NCI-H2029 treated with DMSO at 0.1 percent for 48 hours (cell line): ENCODE measurements at regions not wholly inside any gene's neighbourhood (a gene's known extent, or its start where the extent isn't known, plus 50 kb on each side); places are given as distances from the start of the nearest gene placed in this dataset.

Experiments
- DNase-seq: peaks from one replicate; lab custom pipeline; 2025; lab: John Stamatoyannopoulos, UW

DNA sequence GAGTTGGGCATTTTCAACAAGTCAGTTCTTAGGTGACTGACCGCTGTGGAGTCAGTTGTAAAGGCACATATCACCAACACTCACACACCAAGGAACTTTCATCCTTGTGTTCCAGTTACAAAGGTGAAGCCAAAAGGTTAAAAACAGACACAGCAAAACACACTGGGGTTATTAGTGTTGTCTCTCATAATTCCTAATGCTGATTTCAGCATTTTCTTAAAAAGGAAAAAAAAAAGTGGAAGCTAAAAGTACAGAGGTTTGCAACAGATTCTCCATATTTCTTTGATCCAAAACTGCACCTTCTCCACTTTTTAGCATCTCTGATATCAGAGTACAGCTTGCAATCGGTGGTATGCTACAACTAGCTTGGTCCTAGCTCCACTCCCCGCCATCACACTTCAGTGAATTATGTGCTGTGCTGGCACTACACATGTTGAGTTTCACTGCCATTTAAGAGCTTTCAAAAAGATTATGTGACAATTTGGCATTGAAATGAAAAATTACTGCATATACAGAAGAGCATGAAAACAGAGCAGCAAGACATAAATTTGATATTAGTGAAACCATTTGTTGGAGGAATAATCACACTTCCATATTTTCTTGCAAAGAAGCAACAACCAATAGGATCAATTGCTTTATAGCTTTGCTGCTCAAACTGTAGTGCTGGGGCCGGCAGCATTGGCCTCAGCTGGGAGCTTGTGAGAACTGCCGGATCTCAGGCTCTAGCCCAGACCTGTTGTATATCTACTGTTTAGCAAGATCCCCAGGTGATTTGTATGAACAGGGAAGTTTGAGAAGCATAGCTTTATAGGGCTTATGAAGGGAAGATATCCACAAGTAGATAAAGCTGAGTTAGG lies 62.3 kb upstream of the DAPL1 start:
- no peak for DNase-seq

DNA sequence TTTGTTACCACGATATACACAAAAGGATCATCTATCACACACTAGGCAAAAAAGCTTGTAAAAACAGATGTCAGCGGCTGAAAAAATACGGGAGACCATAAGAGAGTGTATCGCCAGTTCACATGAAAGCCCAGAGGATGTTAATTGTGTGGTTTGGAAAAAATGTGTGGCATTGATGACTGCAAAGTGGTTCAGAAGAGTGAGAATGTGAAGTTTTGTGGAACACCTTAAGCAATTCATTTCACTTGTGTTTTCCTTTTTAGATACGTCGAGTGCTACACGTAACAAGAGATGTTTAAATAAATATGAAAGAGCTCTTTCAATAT lies 61.7 kb upstream of the DAPL1 start:
- DNase-seq = no peak

DNA sequence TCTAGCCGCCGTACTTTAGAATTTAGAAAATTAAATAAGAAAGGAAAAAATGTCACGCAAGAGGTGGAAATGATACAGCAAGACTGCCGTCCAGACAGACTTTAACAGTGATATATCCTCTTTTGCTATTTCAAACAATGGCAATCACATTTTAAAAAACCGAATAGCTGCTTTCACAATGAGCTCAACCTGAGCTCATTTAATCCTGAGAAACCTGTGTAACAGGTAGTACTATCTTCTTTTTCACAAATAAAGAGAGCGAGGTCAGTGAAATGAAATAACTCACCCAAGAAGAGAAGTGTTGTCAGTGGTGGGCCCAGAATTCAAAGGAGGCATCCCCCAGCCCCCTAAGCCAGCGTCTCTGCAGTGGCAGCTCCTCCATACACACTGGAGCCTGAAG lies 60.7 kb upstream of the DAPL1 start:
- no peak for DNase-seq

DNA sequence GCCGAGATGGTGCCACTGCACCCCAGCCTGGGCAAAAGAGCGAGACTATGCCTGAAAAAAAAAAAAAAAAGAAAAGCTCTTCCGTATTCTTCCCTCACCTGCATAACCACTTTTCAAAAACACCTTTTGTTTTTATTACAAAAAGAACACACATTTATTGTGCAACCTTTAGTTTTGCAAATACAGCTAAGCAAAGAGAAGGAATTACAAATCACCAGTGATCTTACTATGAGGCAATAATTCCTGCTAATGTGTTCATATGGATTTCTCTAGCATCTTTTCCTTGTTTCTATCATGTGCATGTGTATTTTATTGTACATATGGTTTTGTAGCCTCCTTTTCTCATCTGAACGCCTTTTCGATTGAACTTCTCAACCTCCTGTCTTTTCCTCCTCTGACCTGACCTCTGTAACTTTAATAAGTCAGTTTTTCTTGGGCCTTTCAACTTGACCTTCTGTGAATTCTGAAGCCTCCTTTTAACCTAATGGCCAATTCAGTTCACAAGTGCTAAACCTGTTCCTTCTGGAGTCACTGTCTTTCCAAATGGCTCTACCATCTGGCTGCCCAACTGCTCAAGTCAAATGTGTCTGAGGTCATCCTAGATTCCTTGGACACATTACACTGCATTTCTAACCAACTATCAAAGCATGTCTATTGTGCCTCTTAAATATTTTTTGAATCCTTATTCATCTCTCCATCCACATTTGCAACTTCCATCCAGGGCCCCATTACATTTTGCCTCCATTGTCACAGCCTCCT lies 59.1 kb upstream of the DAPL1 start:
- DNase-seq = no peak

DNA sequence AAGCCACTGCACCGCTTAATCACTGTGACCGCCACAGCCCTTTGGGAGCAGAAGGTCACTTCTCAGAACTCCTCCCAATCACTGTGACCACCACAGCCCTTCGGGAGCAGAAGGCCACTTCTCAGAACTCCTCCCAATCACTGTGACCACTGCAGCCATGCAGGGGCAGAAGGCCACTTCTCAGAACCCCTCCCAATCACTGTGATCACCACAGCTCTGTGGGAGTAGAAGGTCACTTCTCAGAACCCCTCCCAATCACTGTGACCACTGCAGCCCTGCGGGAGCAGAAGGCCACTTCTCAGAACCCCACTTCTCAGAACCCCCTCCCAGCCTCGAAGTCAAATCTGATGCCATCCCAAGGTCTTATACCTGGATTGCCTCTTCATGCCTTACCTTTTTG lies 56.8 kb upstream of the DAPL1 start:
- no peak for DNase-seq

DNA sequence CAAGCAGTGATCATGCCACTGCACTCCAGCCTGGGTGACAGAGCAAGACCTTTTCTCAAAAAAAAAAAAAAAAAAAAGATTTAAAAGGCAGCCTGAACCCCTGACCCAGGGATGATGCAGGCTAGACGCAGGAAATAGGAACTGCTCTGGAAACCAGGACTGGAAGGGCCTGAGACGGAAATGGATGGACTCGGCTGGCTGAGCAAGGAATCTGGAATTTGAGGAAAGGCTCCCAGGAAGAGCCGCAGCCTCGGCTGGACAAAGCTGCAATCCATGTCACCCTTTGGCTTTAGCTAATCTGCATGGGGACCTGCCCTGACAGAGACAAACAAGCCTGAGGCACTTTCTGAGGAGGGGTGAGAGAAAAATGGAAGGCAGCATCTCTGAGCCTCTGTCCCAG lies 55.0 kb upstream of the DAPL1 start:
- no peak for DNase-seq

DNA sequence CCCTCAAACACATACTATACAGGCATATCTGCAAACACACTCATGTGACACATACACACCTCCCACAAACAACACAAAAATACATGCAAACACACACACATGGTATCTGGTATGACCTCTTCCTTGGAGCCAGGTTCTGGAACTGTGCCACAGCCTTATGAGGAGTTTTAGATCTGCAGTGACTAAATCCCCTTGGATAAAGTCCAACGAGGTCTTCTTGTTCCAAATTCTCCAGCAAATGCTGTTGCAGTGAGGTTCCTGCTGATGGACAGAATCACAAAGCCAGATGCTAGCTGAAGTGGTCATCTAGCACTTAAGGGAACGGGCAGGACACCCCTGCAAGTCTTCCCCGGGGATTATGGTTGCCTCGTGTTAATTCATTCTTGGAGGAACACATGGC lies 54.5 kb upstream of the DAPL1 start:
- DNase-seq = no peak

DNA sequence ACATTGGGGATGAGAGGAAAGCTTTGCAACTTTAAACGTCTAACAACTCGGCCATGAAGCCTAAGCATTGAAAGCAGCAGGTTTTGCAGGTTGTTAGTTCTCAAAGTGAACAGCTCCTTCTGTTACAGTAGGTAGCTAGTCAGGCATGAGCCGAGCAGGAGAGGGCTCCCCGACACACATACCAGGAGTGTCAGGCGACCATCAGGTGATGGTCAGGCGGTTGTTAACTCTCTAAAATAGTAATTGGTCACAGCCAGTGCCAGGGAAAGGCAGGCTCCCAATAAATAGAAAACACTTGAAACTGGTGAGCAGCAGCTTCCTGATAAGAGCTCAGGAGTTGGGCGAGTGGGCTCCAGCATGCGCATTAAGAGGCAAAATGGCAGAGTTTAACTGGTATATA lies 53.5 kb upstream of the DAPL1 start:
- DNase-seq = no peak

DNA sequence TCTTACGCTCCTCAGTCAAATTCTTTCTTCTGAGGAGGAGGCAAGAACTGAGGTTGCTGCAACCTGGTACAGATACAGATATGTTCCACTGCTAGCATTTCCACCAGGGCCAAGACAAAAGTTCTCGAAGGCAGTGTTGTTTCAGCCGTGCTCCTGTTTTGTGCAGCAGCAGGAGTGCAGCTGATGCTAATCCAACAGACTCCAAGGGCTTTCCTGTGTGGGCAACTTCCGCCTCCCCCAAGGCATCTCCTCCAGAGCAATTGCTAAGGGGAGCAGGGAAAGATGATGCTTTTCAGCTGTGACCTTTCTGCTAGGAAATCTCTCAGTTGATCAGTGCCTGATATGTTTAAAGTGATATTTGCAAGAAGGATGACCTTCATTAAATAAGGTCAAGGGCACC lies 52.6 kb upstream of the DAPL1 start:
- DNase-seq = no peak

DNA sequence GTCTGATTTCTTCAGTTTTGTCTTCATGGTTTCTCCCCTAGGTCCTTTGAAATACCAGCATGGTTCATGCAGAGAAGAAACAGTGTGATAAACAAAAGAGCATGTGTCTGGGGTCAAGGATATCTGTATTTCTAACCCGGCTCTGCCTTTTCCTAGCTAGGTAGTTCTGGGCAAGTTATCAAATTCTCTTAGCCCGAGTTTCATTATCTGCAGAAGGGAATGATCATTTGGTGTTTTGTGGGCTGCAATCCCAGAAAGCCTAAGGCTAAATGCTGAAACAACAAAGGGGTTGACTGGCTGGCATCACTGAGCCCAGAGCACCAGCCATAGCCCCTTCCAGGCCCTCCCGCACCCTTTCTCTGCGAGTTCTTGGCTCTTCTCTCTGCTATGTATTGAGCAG lies 51.7 kb upstream of the DAPL1 start:
- DNase-seq = no peak

DNA sequence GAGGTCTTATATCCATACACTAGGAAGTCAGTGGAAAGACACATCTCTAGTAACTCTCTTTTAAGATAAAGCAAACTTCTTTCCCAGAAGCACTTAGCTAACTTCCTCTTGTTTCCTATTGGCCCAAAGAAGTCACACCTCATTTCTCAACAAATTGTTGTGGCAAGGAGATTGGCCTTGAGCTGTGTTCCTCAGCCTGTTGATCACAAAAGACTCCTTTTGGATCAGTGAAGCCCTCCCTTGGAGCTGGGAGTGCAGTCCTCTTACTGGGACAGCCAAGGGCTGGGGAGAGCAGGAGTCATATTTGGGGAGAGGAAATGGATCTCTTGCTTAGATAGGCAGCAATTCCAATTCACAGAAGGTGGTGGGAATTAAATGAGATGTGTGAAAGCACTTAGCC lies 51.2 kb upstream of the DAPL1 start:
- DNase-seq = no peak

DNA sequence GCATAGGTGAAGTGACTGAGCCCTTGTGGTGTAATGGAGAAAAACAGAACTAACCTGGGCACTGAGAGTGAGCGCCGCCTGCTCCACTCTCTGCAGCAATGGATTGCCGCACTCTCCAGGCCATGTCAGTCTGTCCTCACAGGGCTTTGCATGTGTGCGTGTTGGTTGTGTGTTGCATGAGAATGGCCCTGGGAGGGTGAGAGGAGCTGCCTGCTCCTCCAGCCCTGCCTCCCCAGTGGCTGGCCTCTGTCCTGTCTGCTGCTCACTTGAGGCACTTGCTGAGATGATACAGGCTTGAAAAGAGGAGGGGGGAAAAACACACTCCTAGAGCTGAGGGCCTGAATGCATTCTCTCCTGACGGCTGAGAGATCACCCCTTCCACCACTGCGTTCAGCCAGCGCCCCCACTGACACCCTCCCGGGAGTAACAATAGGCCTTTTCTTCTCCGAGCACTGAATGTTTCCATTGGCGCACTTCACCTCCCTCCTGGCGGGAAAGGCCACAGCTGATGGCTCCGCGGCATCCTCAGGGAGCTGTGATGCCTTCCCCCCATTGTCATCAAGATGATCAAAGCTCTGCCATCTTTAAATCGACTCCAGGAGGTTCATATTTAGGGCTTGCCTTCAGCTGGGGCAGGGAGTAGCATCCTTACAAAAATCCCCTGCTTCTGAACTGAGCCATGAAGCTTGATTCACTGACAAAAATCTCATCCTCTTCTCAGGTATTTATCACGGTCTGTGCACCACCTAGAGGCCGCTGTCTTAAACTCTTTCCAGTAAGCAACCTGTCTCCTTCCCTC lies 49.9 kb upstream of the DAPL1 start:
- DNase-seq = peak; percentile 30
